Thyroid gland (tissue), 4 donors: ENCODE measurements at regions not wholly inside any gene's neighbourhood (a gene's known extent, or its start where the extent isn't known, plus 50 kb on each side); places are given as distances from the start of the nearest gene placed in this dataset.

Source experiments
- CTCF ChIP-seq, 6 experiments: fragments of 200-600 bp in 3 of 6; fragments of 450-650 bp in 3 of 6; sonication (generic) in 3 of 6; IDR thresholded peaks; one replicate each; pipeline ENCODE4 v1.5.1; 2016 to 2019; ENCODE audit warnings: antibody characterized with exemption in 6 of 6, mild to moderate bottlenecking in 2 of 6, inconsistent platforms in 1 of 6, moderate library complexity in 1 of 6
- POLR2A ChIP-seq, 2 donors: fragments of 450-650 bp; IDR thresholded peaks; one replicate each; pipeline ENCODE4 v1.6.1; 2017; ENCODE audit warnings: antibody characterized with exemption in 2 of 2, mild to moderate bottlenecking in 2 of 2, moderate library complexity in 1 of 2

- TF ChIP-seq CTCF (IDR thresholded peaks at IDR 0.05) (no peak), POLR2A (IDR thresholded peaks at IDR 0.05) (no peak)
These were observed 239.2 kb upstream of the IL12A start for GRCh38 chr3:159749406-159749805.
